A549 (cell line): ENCODE measurements at regions not wholly inside any gene's neighbourhood (a gene's known extent, or its start where the extent isn't known, plus 50 kb on each side); places are given as distances from the start of the nearest gene placed in this dataset.

Experiments used
- ATAC-seq, 2 experiments: fragments of 200-7000 bp in 1 of 2; fragments of >200 bp in 1 of 2; cut with Nextera tagmentation in 1 of 2; cut with Tn5 transposase in 1 of 2; 3 replicates each; pipeline versions ENCODE4 v1.8.0 to v1.9.1; 2018 to 2020; ENCODE audit warnings: mild to moderate bottlenecking in 1 of 2, moderate library complexity in 1 of 2
- CTCF ChIA-PET: fragments of 300-600 bp; sonication (Branson Sonifier 250); formaldehyde crosslinking; extraction: SDS; loops from one replicate; lab custom pipeline; 2021; ENCODE audit warnings: antibody characterized with exemption, inconsistent platforms; lab: Yijun Ruan, JAX
- POLR2A ChIA-PET: fragments of 350-600 bp; formaldehyde crosslinking; extraction: SDS; loops from one replicate; lab custom pipeline; 2021; ENCODE audit warnings: antibody characterized with exemption, inconsistent platforms; lab: Yijun Ruan, JAX
- DNase-seq, 2 experiments: peaks; one replicate each; pipeline versions ENCODE4 v3.0.0 to v3.0.0-alpha.2; 2011 to 2016; ENCODE audit warnings: low read depth in 1 of 2, low spot score in 1 of 2
- FAIRE-seq: peaks from 2 replicates; lab custom pipeline; 2011; peaks lifted over from hg19 to GRCh38; lab: Jason Lieb, UNC
- H3K27ac ChIP-seq, 2 experiments: fragments of >200 bp; sonication (Bioruptor Twin); formaldehyde crosslinking; 3 replicates each; pipeline ENCODE4 v1.5.1; 2016 to 2017
- H3K4me1 ChIP-seq: fragments of >200 bp; sonication (Bioruptor Twin); formaldehyde crosslinking; 3 replicates; pipeline ENCODE4 v1.6.1; 2016
- H3K4me2 ChIP-seq: fragments of >200 bp; sonication (Bioruptor Twin); formaldehyde crosslinking; 3 replicates; pipeline ENCODE4 v1.6.1; 2016
- H3K4me3 ChIP-seq: fragments of >200 bp; sonication (Bioruptor Twin); formaldehyde crosslinking; 3 replicates; pipeline ENCODE4 v1.5.1; 2016
- H3K9me3 ChIP-seq: fragments of >200 bp; sonication (Bioruptor Twin); formaldehyde crosslinking; 3 replicates; pipeline ENCODE4 v1.6.1; 2016
- ATOH8 ChIP-seq: fragments of 250-450 bp; sonication (Bioruptor Pico); IDR thresholded peaks from 2 replicates; pipeline ENCODE4 v1.5.0; 2020; ENCODE audit warnings: low read depth, mild to moderate bottlenecking, moderate library complexity
- CEBPB ChIP-seq, 2 experiments: fragments of >200 bp in 1 of 2; sonication (Bioruptor Twin) in 1 of 2; formaldehyde crosslinking in 1 of 2; IDR thresholded peaks; 2 replicates each; pipeline ENCODE4 v1.6.1; 2012 to 2016
- CHD2 ChIP-seq: fragments of 150-350 bp; IDR thresholded peaks from 2 replicates; pipeline ENCODE4 v1.6.1; 2014; ENCODE audit warnings: low read length; ENCODE audit not compliant: partially characterized antibody
- CTCF ChIP-seq: fragments of >200 bp; sonication (Bioruptor Twin); formaldehyde crosslinking; IDR thresholded peaks from 3 replicates; pipeline ENCODE4 v1.5.1; 2016
- EHF ChIP-seq: fragments of 250-450 bp; sonication (Bioruptor Pico); IDR thresholded peaks from 2 replicates; pipeline ENCODE4 v1.5.0; 2020; ENCODE audit warnings: mild to moderate bottlenecking
- EP300 ChIP-seq, 2 experiments: fragments of >200 bp; sonication (Bioruptor Twin); formaldehyde crosslinking; IDR thresholded peaks; 2 replicates in 1 of 2; 3 replicates in 1 of 2; pipeline ENCODE4 v1.6.1; 2016 to 2017
- ESRRA ChIP-seq: fragments of 150-350 bp; IDR thresholded peaks from 2 replicates; pipeline ENCODE4 v1.6.1; 2014; ENCODE audit warnings: mild to moderate bottlenecking, low read length, borderline replicate concordance
- FOSB ChIP-seq: fragments of 250-450 bp; sonication (Bioruptor Pico); IDR thresholded peaks from 2 replicates; pipeline ENCODE4 v1.5.0; 2020; ENCODE audit warnings: mild to moderate bottlenecking, moderate library complexity
- FOXS1 ChIP-seq: fragments of 250-450 bp; sonication (Bioruptor Pico); IDR thresholded peaks from 2 replicates; pipeline ENCODE4 v1.5.0; 2020; ENCODE audit warnings: mild to moderate bottlenecking, moderate library complexity
- HOXB13 ChIP-seq: fragments of 250-450 bp; sonication (Bioruptor Pico); IDR thresholded peaks from 2 replicates; pipeline ENCODE4 v1.5.0; 2020; ENCODE audit warnings: low read depth, mild to moderate bottlenecking, moderate library complexity
- JUN ChIP-seq, 2 experiments: fragments of >200 bp; sonication (Bioruptor Twin); formaldehyde crosslinking; IDR thresholded peaks; 2 replicates in 1 of 2; 3 replicates in 1 of 2; pipeline ENCODE4 v1.6.1; 2016 to 2017
- JUNB ChIP-seq: fragments of >200 bp; sonication (Bioruptor Twin); formaldehyde crosslinking; IDR thresholded peaks from 2 replicates; pipeline ENCODE4 v1.6.1; 2016
- MAZ ChIP-seq: fragments of 150-350 bp; IDR thresholded peaks from 2 replicates; pipeline ENCODE4 v1.6.1; 2014; ENCODE audit warnings: antibody characterized with exemption, low read depth, low read length, borderline replicate concordance
- MYC ChIP-seq: IDR thresholded peaks from 2 replicates; pipeline ENCODE4 v1.6.1; 2012; ENCODE audit warnings: mild to moderate bottlenecking, inconsistent platforms, low read length, improper control_type of control experiment, borderline replicate concordance
- NFE2L2 ChIP-seq: fragments of 150-350 bp; conservative IDR thresholded peaks from 2 replicates; pipeline ENCODE4 v1.6.1; 2014; ENCODE audit warnings: low read length
- NR3C1 ChIP-seq: fragments of >200 bp; sonication (Bioruptor Twin); formaldehyde crosslinking; IDR thresholded peaks from 3 replicates; pipeline ENCODE4 v1.6.1; 2017
- PHF8 ChIP-seq: fragments of 200-600 bp; sonication (generic); IDR thresholded peaks from 2 replicates; pipeline ENCODE4 v1.6.1; 2016; ENCODE audit warnings: low read depth, mild to moderate bottlenecking, antibody characterized with exemption, moderate library complexity, borderline replicate concordance
- POLR2AphosphoS2 ChIP-seq: conservative IDR thresholded peaks from 2 replicates; pipeline ENCODE4 v1.6.1; 2012; ENCODE audit warnings: low read length, improper control_type of control experiment, inconsistent platforms
- RARB ChIP-seq: fragments of 250-450 bp; sonication (Bioruptor Pico); IDR thresholded peaks from 2 replicates; pipeline ENCODE4 v1.8.0; 2021; ENCODE audit warnings: mild to moderate bottlenecking, moderate library complexity
- RCOR1 ChIP-seq: fragments of 150-350 bp; IDR thresholded peaks from 2 replicates; pipeline ENCODE4 v1.6.1; 2014; ENCODE audit warnings: antibody characterized with exemption, low read length, low read depth
- TP53 ChIP-seq: fragments of 250-450 bp; sonication (Bioruptor Pico); IDR thresholded peaks from 2 replicates; pipeline ENCODE4 v1.5.0; 2021; ENCODE audit warnings: mild to moderate bottlenecking, moderate library complexity
- ZC3H11A ChIP-seq: fragments of 450-650 bp; IDR thresholded peaks from 2 replicates; pipeline ENCODE4 v1.6.1; 2014; ENCODE audit warnings: antibody characterized with exemption, mild to moderate bottlenecking
- ZFP36 ChIP-seq: fragments of 450-650 bp; IDR thresholded peaks from 2 replicates; pipeline ENCODE4 v1.6.1; 2014; ENCODE audit warnings: borderline replicate concordance; ENCODE audit not compliant: partially characterized antibody
- WGBS: methylation state at CpG from one replicate; pipeline ENCODE4 v1.1.6; 2017; ENCODE audit errors: missing lambda C conversion rate; 5-methylcytosine and 5-hydroxymethylcytosine counted together

DNA sequence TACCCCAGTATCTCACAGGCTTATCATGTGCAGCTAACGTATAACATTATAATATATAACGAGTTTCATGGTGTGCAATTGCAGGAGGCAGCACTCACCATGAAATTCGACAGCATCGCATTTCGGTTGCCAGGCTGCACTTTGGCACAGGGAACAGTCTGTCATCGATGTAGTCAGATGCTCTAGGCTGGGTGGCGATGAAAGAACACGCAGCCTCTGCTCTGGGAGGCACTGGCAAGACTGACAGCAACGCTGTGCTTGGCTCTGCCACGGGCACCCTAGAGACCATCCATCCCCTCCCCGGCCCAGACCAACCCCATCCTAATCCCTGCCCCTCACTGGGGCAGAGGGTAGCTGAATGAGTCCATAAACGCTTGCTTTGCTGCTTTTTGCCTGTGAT is 290.8 kb downstream of the MED10 start:
- 61% methylated on average over 12 of the region's 12 CpGs for WGBS
- Histone ChIP-seq H3K4me2 (no peak overlapping the region), H3K4me1 (peaks cover 12% of the 10 kb centered on the region; the same call in 2 of the 3 replicates), H3K4me3 (no peak overlapping the region), H3K9me3 (no peaks in the 10 kb centered on the region), H3K27ac (no peak overlapping the region)
- CTCF ChIA-PET: no interaction called here
- FAIRE-seq: no peak
- TF ChIP-seq RARB (CRISPR knock-in tag) (no peak), NFE2L2 (no peak), RCOR1 (no peak), ZC3H11A (no peak), MAZ (no peak), EHF (CRISPR knock-in tag) (no peak), HOXB13 (no peak), TP53 (CRISPR knock-in tag) (no peak), CEBPB (IDR thresholded peaks at IDR 0.05) (no peak), JUN (IDR thresholded peaks at IDR 0.05) (no peak), JUNB (no peak), EP300 (IDR thresholded peaks at IDR 0.05) (no peak), CTCF (no peak), CHD2 (no peak), FOSB (CRISPR knock-in tag) (no peak), ZFP36 (no peak)
- no peak for ATAC-seq
- no peak for DNase-seq
- POLR2A ChIA-PET: no interaction called here

GRCh38 chr5:6086871-6087270 is 291.5 kb downstream of the MED10 start:
- Histone ChIP-seq H3K4me1 (peaks cover 14% of the 10 kb centered on the region; the same call in 2 of the 3 replicates), H3K4me2 (no peak overlapping the region), H3K4me3 (no peak overlapping the region), H3K9me3 (no peaks in the 10 kb centered on the region), H3K27ac (no peak overlapping the region)
- CTCF ChIA-PET: no interaction called here
- POLR2A ChIA-PET: no interaction called here
- no peak for TF ChIP-seq JUN (IDR thresholded peaks at IDR 0.05)
- no peak for DNase-seq
- ATAC-seq: no peak
- no peak for FAIRE-seq
- whole genome bisulfite sequencing: 100% methylated on average over 4 of the region's 4 CpGs

DNA sequence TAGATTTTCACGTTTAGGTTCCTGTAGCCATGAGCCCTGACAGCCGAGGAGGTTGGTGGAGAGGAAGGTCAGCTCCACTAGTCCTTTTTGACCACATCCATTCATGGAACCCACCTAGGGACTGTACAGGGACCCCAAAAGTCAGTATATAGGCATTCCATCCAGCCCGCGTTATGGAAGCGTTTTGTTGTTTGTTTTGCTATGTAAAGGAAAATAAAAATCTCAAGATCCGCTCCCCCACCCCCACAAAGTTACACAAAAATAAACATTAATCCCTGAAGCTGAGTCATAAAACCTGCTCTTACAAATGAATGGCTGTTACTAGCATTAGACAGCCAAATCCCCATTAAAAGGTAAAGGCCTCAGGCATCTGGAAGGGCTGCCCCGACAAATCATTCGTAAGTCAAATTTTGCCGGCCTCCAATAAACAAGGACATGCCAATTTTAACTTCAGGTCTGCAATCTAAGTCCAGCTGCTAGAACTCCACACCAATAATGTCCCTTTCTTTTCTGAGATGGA is 292.9 kb downstream of the MED10 start:
- FAIRE-seq (no peak), DNase-seq (no peak), ATAC-seq (no peak)
- WGBS: 66% methylated on average over 9 of the region's 9 CpGs
- Histone ChIP-seq H3K4me1 (peaks cover 19% of the 10 kb centered on the region; the same call in 2 of the 3 replicates), H3K9me3 (no peaks in the 10 kb centered on the region), H3K4me3 (no peak overlapping the region), H3K27ac (no peak overlapping the region), H3K4me2 (peak overlapping the region; percentile 16)
- ChIA-PET POLR2A (no interaction called here), CTCF (no interaction called here)
- TF ChIP-seq MYC (no peak), EHF (CRISPR knock-in tag) (no peak), ZFP36 (no peak), PHF8 (no peak), NR3C1 (no peak)

GRCh38 chr5:6084836-6085235 is 293.5 kb downstream of the MED10 start:
- Histone ChIP-seq H3K4me2 (no peak overlapping the region), H3K9me3 (no peaks in the 10 kb centered on the region), H3K4me1 (peaks cover 19% of the 10 kb centered on the region; the same call in 2 of the 3 replicates), H3K4me3 (no peak overlapping the region), H3K27ac (no peak overlapping the region)
- FAIRE-seq (no peak), DNase-seq (no peak), ATAC-seq (no peak)
- ChIA-PET CTCF (interaction anchor here (0.9 kb wide), 1 partner anchor 1222 kb away, joined by 3 read pairs; no protein-coding TSS in a partner anchor), POLR2A (no interaction called here)
- TF ChIP-seq ATOH8 (CRISPR knock-in tag) (no peak), HOXB13 (no peak), NFE2L2 (no peak), FOXS1 (CRISPR knock-in tag) (no peak), POLR2AphosphoS2 (no peak), ESRRA (no peak)
- WGBS: 44% methylated on average over 2 of the region's 2 CpGs
